GM18907 (cell line): ENCODE measurements at regions not wholly inside any gene's neighbourhood (a gene's known extent, or its start where the extent isn't known, plus 50 kb on each side); places are given as distances from the start of the nearest gene placed in this dataset.
"Not testable (repeated sequence)": the region's sequence is repeated elsewhere in the genome, so short reads cannot be mapped to it uniquely, and the experiment has no call there.

Experiments
- ATAC-seq: cut with Tn5 transposase; IDR thresholded peaks from one replicate; pipeline ENCODE4 v1.9.1; 2021; ENCODE audit warnings: mild to moderate bottlenecking, moderate library complexity; ENCODE audit not compliant: unreplicated experiment

GRCh38 chr3:150303768-150304167 is 104.3 kb upstream of the TSC22D2 start:
- no peak for ATAC-seq

GRCh38 chr3:150302246-150302645 is 105.9 kb upstream of the TSC22D2 start:
- no peak for ATAC-seq

DNA sequence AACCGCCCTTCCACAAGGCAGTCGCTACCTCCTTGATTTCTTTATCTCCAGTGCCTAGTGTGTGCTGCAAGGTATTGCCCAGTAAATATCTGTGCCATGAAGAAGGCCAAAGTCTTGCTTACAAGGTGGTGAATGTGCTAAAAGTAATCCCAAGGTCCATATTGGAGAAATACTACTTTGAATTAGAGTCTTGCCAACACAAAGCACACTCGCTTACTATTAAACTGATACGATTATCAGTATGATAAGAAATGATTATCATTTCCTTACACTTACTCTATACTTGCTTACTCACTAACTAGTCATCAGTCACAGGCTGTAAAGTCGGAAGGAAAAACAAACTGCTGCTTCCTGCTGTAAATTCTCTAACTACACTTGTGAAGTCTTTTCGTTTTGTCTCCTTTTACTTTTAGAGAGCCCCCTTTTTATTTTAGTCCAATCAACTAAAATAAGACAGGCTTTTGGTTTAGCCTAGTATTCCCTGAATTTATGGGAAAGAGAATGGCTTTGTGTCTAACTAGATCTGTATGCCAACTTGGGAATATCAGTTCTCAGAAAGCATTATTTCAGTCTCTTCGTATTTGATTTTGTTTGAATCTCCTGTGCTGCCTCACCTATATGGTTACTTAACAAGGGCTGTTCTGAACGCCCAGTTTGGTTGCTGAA is 107.1 kb upstream of the TSC22D2 start:
- ATAC-seq = no peak

- no peak for ATAC-seq
These were observed 107.7 kb upstream of the TSC22D2 start for GRCh38 chr3:150300388-150300787.

GRCh38 chr3:150299201-150299600 is 108.9 kb upstream of the TSC22D2 start:
- no peak for ATAC-seq

DNA sequence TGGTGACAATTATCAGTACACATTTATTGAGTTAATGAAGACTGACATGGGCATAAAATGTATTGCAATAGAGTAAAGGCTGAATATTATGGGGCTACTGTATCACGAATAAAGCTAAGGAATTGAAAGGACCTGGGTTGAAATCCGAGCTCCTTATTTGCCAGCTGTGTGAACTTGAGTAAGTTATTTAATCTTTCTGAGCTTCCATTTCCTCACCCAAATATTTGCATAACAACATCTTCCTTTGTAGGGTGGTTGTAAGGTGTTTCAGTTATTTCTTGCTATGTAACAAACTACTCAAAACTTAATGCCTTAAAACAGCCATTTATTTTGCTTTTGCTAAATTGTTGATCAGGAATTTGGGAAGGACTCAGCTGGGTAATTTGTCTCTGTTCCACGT is 111.1 kb upstream of the TSC22D2 start:
- ATAC-seq = no peak

GRCh38 chr3:150296123-150296735 is 111.9 kb upstream of the TSC22D2 start:
- ATAC-seq = no peak

DNA sequence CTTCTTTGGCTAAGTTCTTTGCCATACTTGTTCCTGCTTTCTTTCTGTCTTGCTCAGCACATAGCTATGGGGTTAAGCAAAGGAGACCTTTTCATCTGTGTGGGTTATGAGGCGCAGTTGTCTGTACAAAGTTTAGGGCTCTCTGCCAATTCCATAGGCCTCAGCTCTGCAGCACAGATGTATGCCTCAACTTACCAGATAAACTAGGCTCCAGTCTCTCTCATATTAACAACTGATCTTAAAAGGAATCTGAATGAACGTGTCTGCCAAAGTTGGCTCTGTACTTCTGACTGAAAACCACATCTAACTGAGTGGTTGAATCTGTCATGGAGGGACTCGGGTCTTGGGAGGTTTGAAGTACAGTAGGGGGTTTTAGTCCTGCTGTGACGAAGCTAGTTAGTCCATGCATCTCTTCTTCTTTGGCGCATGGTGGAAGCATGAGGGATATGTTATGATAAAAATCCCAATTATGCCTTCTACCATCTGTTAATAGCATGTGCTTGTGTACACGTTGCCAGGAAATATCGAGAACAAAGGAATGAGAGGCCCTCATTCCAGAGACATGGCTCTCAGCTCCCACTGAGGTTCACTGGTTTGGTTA is 114.6 kb upstream of the TSC22D2 start:
- ATAC-seq = no peak

DNA sequence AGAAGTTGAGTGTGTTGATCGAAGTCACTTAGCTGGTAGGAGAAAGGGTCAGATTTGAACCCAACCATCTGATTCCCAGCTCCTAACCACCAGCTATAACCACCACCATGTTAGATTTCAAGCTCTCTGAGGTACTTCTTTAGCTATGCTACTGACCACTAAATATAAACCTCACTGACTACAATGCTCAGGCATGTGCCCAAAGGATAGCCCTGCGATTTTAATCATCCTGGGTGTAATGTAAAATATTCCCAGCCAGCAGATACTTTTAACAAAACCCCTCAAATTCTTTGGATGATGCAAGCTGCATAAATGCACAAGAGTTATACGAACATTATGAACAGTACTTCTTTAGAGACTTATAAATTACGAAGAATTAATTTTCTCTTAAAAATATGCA is 115.2 kb upstream of the TSC22D2 start:
- no peak for ATAC-seq

- ATAC-seq = no peak
These were observed 116.6 kb upstream of the TSC22D2 start for GRCh38 chr3:150291515-150291914.

- peak; percentile 79 for ATAC-seq
These were observed 121.5 kb upstream of the TSC22D2 start for GRCh38 chr3:150286390-150287147.

GRCh38 chr3:150285601-150286000 is 122.5 kb upstream of the TSC22D2 start:
- no peak for ATAC-seq

DNA sequence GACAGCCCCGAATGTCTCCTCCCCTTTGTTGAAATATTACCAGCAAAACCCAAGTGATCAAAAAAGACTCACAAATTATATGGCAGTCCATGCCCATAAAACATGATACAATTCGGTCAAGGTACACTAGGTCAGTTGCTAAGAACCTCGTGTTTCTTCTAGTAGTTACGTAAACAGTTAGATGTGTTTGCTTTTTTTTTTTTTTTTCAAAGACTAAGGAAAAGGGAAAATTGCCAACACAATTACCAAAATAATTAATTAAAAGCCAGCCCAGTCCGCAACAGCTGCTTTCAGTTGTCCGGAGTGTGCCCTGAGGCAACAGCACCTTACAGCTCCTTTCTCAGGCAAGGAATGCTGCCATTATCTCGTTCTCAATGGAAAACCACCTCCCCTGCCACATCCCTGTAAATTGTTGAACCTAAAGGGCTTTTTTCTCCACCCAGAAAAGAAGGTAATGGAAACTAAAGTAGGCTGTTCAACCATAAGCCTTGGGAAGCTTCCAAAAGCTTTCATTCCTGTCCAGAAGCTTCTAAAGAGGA is 129.2 kb upstream of the TSC22D2 start:
- no peak for ATAC-seq

DNA sequence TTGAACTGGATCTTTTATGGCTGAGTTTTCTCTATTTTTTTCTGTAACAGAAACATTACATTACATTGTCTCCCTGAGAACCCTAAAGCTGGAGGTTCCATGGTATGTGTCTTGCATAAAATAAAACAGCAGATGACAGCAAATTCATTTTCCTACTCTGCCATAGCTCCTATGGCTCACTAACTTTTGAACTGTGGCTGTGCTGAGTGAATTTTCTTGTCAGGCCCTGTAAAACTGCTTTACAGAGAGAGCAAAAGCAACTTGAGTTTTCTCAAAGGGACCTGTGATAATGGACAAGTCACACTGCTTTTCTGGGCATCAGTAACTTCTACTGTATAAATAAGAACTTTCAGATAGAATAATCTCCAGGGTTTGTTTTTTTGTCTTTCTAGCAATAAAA is 129.9 kb upstream of the TSC22D2 start:
- ATAC-seq = no peak

GRCh38 chr3:150277444-150277843 is 130.7 kb upstream of the TSC22D2 start:
- no peak for ATAC-seq

DNA sequence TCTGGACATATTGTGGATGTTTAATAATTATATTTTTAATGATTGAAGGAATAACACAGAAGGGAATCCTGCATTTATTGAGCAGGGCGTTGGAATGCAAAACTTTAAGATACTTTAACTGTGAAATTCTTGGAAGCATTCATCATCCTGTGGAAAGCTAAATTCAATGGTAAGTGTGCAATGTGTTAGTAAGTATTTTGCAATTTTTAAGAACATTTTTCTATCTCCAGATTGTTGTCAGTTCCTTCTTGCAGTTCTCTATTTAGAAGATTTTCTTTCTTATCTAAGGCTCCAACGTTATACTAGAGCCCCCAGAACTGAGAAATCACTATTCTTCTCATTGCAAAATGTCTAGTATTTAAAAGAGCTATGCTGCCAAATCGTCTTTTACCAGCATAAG is 132.2 kb upstream of the TSC22D2 start:
- ATAC-seq = no peak

DNA sequence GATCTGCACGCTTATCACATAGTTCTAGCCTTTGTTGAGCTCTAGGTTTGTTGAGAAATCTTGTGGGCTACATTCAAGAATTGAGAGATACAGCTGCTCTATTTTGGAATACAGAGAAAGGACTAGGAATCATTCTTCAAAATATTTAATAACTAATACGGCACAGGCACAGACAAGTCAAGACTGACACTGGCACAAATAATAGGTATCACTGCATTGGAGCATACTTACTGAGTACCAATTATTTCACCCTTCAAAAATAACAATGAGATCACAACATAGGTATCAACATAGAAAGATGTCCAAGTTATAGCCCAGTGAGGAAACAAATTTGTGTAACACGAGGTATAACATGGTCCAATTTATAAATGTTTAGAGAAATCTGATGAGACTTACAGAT is 133.7 kb upstream of the TSC22D2 start:
- ATAC-seq = no peak

GRCh38 chr3:150273396-150273795 is 134.7 kb upstream of the TSC22D2 start:
- no peak for ATAC-seq

DNA sequence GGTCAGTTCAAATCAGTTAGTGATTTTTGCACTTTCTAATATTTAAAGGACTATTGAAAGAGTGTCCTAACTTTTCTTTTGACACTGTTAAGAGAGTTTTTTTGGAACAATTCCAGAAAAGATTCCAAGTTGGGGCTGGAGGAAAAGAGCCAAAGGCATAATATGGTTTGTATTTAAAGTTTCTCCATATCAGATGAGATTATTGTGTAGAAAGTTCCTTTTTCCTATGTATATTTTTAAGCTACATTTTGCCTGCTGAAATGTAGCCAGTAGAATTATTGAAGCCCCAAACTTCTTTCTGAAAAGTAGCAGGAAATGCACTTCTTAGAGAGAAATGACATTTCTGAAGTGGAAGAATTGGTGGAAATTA is 136.5 kb upstream of the TSC22D2 start:
- ATAC-seq = no peak

- ATAC-seq = no peak
These were observed 137.1 kb upstream of the TSC22D2 start for GRCh38 chr3:150270883-150271590.

GRCh38 chr3:150270444-150270843 is 137.7 kb upstream of the TSC22D2 start:
- not testable (repeated sequence) for ATAC-seq
